ENCODE measurements at regions not wholly inside any gene's neighbourhood (a gene's known extent, or its start where the extent isn't known, plus 50 kb on each side); places are given as distances from the start of the nearest gene placed in this dataset.

DNA sequence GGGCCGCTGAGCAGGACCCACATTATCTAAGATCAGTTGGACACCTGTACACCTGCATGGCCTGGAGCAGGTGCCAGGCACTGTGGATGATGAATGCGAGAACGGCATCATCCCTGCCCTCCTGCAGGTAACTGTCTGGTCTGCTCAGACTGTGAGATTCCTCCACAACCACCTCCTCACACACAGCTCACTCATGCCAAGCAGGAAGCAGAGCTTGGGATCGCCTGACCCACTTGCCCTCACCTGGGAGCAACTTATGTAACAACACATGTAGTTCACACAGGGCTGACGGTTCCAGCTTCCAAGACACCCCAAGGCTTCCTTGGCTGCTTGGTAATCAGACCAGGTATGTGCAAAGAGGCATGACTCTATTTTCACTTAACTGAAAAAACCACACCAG, 359.2 kb downstream of the PREX1 start:
- no peak for DNase-seq (ENCODE audit: extremely low read depth, low read depth, low spot score)

DNA sequence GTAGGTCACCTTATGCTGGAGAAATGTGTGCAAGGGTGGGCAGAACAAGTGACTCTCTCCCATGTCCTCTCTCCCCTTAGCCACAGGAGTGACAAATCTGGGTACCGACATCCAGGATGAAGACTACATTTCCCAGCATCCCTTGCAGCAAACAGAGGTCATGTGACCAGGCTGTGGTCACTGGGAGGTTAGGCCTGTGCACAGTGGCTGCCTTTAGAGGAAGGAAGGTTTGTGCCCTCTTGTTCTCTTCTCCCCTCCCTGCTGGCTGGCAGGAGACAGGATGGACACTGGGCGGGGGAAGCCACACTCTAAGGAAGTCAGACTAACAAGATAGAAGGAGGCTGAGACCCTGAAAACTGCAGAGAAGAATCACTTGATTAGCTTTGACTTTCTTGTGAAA, 360.2 kb downstream of the PREX1 start:
- no peak for DNase-seq (ENCODE audit: extremely low read depth, low read depth, low spot score)

DNA sequence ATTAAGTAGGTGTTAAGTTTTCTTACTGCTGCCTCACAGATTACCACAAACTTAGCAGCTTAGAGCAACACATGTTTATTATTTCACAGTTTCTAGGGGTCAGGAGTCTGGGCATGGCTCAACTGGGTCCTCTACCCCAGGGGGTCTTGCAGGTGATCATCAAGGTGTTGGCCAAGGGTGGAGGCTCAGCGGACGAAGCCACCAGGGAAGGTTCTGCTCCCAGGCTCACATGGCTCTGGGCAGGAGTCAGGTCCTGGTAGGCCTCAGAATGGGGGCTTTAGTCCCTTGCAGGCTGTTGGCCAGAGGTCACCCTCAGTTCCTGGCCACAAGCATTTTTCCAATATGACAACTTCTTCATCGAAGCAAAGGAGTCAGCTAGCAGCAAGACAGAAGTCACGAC, 362.5 kb downstream of the PREX1 start:
- no peak for DNase-seq (ENCODE audit: extremely low read depth, low read depth, low spot score)

DNA sequence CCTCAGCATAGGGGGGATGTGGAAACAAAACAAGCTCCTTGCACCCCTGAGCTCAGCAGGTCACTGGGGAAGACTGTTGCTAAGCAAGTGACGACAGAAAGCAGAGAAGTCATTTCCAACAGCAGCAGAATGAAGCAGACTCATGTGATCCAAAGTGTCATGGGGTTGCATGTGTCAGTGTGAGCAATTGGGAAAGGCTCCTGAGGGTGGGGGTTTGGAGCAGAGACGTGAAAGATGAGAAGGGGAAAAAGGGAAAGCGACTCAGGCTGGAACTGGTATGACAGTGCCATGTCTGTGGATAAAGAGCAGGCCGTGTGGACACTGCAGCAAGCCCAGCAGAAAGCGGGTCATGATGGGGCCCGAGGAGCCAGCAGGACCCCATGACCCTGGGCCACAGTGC, 363.9 kb downstream of the PREX1 start:
- no peak for DNase-seq (ENCODE audit: extremely low read depth, low read depth, low spot score)

DNA sequence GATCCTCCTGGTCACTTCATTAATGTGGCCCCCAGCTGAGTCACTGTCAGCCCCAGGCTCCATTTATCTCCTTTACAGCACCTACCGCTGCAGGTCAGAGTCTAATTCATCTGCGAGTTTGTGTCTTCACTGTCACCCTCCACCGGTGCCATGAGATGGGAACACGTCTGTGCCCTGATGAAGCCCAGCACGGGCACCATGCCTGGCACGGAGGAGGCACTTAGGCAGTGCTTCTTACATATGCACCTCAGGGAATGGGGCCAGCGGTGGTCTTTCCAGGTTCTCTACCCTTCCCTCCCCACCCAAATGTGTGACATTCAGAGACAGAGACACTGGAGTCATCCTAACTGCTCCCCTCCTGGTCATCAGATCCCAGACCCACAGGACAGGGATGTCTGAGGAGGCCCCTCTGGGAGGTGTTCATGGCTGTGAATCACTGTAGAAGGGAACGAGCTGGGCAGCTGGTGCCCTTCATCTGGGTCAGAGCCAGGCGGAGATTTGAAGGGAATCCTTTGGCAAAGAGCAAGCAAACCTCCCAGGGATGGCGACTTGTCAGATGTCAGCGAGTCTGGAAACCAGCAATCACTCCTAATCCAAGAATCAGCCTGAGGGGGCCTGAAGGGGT, 364.6 kb downstream of the PREX1 start:
- no peak for DNase-seq (ENCODE audit: extremely low read depth, low read depth, low spot score)

DNA sequence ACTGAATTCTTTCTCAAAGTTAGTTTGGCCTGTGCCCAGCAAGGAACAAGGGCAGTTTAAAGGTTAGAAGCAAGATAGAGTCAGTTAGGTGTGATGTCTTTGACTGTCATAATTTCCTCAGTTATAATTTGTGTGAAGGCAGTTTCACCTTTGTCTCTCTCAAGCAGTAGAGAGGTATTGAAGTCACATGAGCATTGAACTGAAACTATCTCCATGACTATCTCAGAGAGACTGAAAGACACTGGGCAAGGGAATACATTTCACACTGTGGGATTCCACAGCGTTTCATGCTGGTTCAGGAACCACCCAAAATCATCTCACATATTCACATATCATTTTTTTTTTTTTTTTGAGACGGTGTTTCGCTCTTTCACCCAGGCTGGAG, 366.1 kb downstream of the PREX1 start:
- DNase-seq (ENCODE audit: extremely low read depth, low read depth, low spot score), result no peak

DNA sequence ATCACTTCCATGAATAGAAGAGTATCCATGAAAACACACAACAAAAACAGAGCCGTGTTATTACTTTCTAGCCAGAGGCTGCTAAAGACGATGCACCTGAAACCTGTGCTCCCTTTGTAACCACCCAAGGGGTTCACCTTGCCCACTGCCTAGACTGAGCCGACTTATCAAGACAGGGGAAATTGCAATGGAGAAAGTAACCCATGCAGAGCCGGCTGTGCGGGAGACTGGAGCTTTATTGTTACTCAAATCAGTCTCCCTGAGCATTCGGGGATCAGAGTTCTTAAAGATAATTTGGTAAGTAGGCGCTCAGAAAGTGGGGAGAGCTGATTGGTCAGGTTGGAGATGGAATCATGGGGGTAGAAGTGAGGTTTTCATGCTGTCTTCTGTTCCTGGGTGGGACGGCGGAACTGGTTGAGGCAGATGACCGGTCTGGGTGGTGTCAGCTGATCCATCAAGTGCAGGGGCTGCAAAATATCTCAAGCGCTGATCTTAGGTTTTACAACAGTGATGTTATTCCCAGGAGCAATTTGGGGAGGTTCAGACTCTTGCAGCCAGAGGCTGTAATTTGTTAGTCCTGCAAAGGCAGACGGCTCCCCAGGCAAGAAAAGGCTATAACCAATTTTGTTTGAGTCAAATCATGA, 366.6 kb downstream of the PREX1 start:
- DNase-seq (ENCODE audit: extremely low read depth, low read depth, low spot score), result no peak

DNA sequence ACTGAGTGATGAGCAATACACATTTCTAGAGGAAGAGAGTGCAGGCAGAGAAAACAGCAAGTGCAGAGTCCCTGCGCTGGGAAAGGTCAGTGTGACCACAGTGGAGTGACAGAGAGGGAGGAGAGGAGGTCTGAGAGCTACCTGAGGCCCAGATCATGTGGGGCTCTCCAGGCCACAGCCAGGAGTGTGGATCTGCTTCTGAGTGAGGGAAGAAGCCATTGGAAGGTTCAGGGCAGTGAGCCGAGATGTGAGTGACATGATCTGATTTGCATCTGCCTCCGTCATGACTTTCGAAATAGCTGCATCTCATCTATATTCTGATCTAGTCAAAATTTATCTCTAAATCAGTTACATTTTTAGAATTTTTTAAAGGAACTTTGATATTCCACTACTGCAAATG, 367.1 kb downstream of the PREX1 start:
- no peak for DNase-seq (ENCODE audit: extremely low read depth, low read depth, low spot score)

DNA sequence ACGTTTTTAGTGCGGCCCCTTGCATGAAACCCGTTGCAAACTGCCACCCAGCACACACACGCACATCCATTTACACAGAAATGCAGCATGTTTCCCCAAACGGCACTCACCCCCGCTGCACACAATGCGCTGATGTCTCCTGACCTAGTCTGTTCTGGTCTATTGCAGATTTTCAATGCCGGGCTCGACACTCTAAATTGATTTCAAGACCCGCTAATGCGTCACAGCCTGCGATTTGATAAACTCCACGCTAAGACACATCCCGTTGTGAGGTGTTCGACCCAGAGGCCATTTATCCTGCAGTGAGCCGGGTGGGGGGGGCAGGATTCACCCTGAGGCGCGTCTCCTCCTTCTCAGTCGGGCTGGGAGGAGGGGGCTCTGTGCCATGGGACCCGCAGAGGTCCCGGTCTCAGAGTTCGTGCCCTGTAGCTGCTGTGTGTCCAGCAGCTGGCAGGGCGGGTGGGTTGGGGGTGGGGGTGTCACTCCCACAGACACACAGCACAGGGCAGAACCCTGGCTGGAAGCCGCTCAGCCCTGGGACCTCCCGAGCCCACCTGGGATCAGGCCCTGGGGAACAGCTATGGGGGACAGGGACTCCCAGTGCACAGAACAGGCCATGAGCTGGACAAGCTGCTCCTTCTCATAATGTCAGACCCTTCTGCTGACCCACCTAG, 367.9 kb downstream of the PREX1 start:
- DNase-seq (ENCODE audit: extremely low read depth, low read depth, low spot score), result no peak

DNA sequence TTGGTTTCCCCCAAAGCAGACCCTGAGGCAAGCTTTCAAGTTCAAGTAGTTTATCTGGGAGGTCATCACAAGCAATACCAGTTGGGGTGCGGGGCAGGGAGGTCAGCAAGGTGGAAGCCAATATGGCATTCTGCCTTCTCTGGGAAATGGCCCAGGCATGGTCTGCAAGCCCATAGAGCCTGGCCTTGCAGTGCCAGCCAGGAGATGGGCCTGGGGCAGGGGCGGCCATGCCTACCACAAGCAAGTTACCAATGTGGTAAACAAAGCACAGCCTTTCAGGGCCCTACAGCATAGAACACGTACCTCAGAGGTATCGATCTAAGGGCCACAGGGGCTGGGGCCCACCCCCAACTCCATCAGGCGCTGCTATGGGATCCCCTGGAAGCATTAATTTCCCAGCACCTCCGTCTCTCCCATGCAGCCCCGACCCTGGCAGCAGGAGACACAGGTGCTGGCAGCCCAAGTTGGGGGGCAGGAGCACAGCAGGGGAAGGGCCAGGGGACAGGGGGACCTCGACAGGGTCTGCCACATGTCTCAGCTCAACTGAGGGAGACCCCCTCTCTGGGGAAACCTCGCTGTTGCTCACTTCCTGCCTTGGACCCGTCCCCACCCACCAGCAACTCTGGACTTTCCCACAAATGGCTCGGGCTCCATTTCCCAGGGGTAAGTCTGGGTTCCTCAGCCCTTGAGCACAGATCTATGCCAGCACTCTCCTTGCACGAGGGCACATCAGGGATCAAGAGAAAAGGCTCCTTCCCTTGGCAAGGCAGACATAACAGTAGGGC, 369.0 kb downstream of the PREX1 start:
- DNase-seq (ENCODE audit: extremely low read depth, low read depth, low spot score), result no peak

DNA sequence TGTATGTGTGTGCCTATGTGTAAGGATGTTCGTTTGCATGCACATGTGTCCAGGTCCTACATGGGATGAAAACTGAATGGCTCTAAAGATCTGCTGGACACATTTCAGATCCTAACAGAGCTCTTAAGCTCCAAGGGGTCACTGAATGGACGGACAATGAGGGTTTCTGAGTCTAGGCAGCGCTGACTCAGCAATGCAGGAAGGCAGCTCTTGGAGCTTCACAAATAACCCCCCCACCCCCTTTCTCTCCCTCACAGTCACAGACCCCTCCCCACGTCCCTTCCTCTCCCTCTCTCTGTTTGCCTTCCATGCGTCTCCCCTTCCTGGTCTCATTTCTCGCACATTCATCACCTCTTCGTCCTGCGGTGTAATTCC, 369.8 kb downstream of the PREX1 start:
- no peak for DNase-seq (ENCODE audit: extremely low read depth, low read depth, low spot score)

DNA sequence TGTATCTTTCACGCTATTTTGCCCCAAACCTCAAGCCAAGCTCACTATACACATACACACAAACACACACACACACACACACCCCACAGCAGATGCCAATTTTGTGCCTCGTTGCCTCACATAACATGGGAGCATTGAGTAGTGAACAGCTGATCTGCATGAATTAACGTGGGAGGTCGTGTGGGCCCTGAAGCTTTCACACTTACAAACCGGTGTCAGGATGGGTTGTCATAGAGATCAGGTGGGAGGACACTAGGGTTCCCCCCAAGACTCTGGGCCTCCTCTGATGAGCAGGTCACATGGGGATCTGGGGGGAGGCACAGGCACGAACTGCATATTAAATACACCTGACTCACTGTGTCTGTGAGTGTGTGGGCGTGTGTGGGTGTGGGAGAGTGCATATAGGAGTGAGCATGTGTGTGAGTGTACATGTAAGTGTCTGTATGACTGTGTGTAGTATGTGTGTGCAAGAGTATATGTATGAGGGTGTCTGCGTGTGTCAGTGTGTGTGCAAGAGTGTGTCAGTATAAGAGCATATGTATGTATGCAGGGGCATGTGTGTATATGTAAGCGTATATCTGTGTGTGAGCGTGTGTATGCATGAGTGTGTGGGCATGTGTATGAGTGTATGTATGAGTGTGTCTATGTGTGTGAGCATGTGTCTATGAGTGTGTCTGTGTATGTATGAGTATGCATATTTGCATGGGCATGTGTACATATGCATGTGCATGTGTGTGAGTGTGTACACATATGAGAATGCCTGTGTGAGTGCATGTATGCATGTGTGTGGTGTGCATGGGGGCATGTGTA, 370.4 kb downstream of the PREX1 start:
- no peak for DNase-seq (ENCODE audit: extremely low read depth, low read depth, low spot score)

DNA sequence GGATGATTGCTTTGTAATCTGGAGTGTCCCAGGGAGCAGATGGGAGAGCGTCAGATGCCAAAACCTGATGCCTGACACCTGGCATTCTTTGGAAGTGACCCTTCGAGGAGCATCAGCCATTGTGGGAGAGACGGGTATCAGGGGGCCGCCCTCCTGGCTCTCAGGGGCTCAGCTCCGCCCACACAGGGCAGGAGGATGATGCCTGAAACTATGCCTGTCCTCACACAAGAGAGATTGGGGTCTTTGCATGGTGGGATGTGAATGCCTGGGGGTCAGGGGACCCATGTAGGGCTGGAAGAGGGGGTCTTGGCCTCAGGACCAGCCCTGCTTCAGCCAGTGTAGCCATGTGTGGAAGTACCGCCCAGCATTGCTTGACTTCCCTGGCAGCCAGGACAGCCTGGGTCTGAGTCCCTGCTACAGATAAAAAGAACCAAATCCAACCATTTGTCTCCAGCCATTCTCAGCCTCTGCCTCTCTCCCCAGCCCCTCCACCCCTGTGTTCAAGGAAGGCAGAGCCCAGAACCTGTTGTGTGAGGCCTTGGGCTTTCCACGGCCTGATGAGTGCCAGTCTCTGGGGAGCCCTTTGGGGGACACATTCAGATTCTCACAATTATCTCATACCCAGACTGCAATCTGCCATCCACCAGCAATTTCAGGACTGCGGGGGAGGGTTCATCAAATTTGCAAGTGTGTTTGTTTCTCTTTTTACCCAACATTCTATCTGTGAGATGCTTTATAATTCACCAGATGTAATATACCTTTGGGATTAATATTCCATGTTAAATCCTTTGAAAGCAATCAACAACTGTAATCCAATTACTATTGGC, 371.2 kb downstream of the PREX1 start:
- no peak for DNase-seq (ENCODE audit: extremely low read depth, low read depth, low spot score)

DNA sequence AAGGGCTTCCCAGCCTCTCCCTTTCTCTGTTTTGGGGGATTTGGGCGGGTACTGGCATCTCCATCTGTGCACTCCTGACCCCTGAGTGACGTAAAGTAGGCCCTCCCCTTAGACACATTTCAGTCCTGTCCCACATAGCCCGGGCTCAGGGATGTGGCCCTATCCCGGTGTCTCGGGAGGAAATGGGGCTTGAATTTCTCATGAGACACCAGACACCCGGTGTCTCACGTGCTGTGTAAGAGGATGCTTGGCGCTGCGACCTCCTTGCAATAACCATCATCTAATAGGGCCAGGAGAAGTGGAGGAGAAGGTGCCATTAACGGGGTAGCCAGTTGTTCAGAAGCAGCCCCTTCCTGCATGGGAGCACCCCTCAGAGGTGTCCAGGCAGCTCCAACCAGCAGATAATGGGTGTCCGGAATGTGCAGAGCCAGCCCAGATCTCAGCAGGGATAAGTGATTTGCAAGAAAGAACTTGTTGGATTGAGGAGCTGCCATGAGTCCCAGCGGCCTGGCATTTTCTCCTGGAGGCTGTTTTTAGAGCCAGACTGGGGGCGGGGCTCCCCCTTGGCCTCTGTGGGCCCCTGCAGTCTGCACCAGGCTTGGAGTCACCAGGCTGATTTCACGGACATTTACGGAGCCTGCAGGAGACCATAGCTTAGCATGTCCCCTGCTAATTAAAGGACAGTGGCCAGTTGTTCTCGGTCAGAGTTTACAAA, 372.0 kb downstream of the PREX1 start:
- no peak for DNase-seq (ENCODE audit: extremely low read depth, low read depth, low spot score)

DNA sequence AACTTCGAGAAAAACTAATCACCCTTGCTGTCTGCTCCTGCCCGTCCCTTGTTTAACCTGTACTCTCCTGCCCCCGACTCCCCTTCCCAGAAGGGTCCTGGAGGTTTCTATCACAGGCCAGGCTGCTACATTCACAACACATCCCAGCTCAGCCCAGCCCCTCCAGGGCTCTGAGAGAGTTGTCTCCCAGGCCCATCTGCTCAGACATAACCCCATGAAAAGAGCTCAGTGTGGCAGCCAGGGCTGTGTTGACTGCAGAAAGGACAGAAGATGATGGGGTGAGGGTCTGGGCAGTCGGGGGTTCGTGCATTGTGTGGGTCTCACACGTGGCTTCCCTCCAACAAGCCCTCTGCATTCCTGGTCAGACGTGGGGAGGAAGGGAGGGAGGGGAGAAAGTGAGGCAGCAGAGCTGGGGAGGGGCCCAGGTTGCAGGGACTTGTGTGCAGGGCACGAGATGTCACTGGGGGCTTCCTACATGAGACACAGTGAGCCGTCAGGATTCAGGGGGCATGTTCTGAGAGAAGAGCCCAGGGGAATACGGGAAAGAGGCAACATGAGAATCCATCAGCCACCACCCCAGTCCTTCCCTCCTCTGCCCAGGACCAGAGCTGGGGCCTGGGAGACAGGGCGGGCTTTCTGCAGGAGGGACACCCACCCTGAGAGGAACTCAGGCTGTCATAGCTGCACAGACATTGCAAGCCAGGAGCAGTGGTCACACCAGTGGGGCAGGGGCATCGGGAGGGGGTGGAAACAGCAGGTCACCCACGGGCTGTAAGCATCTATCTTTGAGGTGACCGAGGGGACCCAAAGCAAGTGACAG, 372.9 kb downstream of the PREX1 start:
- no peak for DNase-seq (ENCODE audit: extremely low read depth, low read depth, low spot score)

DNA sequence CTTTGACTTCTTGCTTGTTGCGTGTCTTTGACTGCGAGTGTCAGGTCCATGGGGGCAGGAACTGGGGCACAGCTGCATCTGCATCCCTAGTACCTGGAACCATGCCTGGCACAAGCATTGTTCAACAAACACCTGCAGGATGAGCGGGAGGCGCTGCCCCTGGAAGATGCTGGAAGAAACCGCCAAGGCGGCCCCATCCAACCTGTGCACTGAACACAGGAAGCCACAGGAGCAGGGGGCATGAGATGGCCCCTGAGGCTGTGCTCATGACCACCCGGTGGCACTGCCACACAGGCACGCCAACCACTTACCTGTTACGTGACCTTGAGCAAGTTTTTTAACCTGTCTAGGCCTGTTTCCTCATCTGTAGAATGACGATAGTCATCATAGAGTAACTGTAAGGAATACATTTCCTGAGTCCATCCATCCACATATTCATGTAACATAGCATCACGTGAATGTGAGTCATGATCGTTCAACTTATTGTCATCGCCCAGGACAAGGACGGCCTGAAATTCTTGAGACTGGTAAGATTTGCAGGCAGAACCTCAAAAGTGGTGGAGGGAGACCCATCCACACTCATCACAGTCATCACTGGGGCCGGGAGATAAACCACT, 374.2 kb downstream of the PREX1 start:
- no peak for DNase-seq (ENCODE audit: extremely low read depth, low read depth, low spot score)

DNA sequence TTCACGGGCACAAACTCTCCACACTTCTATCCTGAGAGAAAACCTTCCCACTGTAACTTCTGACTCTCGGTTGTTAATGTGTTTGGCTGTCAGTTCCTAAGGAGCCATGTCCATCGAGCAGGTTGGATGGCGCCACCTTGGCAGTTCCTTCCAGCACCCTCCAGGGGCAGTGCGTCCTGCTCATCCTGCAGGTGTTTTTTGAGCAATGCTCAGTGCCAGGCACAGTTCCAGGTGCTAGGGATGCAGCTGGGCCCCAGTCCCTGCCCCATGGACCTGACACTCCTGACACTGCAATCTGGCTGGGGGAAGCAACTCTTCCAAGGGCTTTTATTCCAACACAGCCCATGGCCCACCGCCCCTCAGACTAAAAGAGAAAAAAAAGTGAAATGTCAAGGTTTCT, 376.4 kb downstream of the PREX1 start:
- DNase-seq (ENCODE audit: extremely low read depth, low read depth, low spot score), result no peak

Measured in glomerular endothelial cell (primary cell).